ENCODE measurements at regions not wholly inside any gene's neighbourhood (a gene's known extent, or its start where the extent isn't known, plus 50 kb on each side); places are given as distances from the start of the nearest gene placed in this dataset.
A peak's percentile ranks its signal among the peaks of the same experiment; 100 is the strongest.

GRCh38 chr1:201772178-201772577 is 56.8 kb upstream of the IPO9 start:
- DNase-seq (ENCODE audit: low spot score): no peak

GRCh38 chr1:201773764-201774163 is 55.2 kb upstream of the IPO9 start:
- DNase-seq (ENCODE audit: low spot score): no peak

- peak; percentile 62 for DNase-seq (ENCODE audit: low spot score)
These were observed 54.6 kb upstream of the IPO9 start for GRCh38 chr1:201774224-201774982.

- DNase-seq (ENCODE audit: low spot score): no peak
These were observed 54.0 kb upstream of the IPO9 start for GRCh38 chr1:201774983-201775344.

- DNase-seq (ENCODE audit: low spot score): no peak
These were observed 53.6 kb upstream of the IPO9 start for GRCh38 chr1:201775380-201775779.

- DNase-seq (ENCODE audit: low spot score): no peak
These were observed 50.5 kb upstream of the IPO9 start for GRCh38 chr1:201778279-201779065.
